ENCODE measurements at regions not wholly inside any gene's neighbourhood (a gene's known extent, or its start where the extent isn't known, plus 50 kb on each side); places are given as distances from the start of the nearest gene placed in this dataset.

DNA sequence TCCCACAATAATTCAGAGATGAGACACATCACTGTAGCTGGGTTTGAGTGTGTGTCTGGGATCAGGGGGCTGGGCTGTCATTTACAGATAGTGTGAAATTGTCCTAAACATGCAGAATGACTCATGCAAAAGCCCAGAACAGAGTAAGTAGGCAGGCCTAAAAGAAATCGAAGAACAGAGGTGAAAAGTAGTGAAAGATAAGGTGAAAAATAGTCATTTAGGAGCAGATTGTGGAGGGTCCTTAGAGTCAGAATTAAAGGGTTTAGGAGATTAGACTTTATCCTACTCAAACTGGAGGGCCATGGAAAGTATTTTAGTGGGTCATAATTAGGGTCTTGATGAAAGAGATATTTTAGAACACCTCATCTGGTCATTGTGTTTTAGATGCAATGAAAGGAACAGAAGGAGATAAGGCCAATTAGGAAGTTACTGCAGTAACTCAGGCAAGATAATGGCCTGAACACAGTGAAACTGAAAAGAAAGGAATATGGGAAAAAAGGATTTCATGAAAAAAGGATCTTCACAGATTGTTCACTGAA is 58.3 kb upstream of the NEBL start:
- TF ChIP-seq POLR2A (IDR thresholded peaks at IDR 0.05; ENCODE audit: low read depth, low read length) (no peak), POLR2AphosphoS5 (IDR thresholded peaks at IDR 0.05; ENCODE audit: low read depth, low read length) (no peak), TAF1 (IDR thresholded peaks at IDR 0.05; ENCODE audit: low read depth, low read length) (no peak), SPI1 (IDR thresholded peaks at IDR 0.05; ENCODE audit: low read depth, low read length) (no peak)

Measured in GM12891 (cell line).